ENCODE measurements at regions not wholly inside any gene's neighbourhood (a gene's known extent, or its start where the extent isn't known, plus 50 kb on each side); places are given as distances from the start of the nearest gene placed in this dataset.

GRCh38 chr6:115487331-115487730, 573.4 kb downstream of the FRK start:
- no peak overlapping the region for H3K27ac ChIP-seq (ENCODE audit: low read depth, low read length)
- no peaks in the 10 kb centered on the region for H3K27me3 ChIP-seq (replicated peaks in 1 of 4; ENCODE audit: control insufficient read depth in 3 of 4, extremely low read depth in 1 of 4, insufficient read depth in 3 of 4, low read length in 3 of 4)
- no peak overlapping the region for H4K8ac ChIP-seq (ENCODE audit: extremely low read depth, insufficient read depth, low read length)
- H3K9ac ChIP-seq (replicated peaks in 1 of 4; ENCODE audit: extremely low read depth in 1 of 4, low read depth in 3 of 4, low read length in 3 of 4): no peak overlapping the region
- no peak overlapping the region for H3K14ac ChIP-seq (ENCODE audit: insufficient read length)
- 92% methylated on average over 2 of the region's 2 CpGs; no CpG with 5 or more reads in 1 of the 2 experiments for whole genome bisulfite sequencing, 2 experiments (ENCODE audit: extremely low coverage in 1 of 2, insufficient coverage in 1 of 2, insufficient read length in 1 of 2, insufficient replicate concordance in 2 of 2, low coverage in 1 of 2, low lambda C conversion rate in 2 of 2, missing lambda C conversion rate in 1 of 2)
- H3K4me1 ChIP-seq (replicated peaks in 1 of 4; ENCODE audit: control insufficient read depth in 3 of 4, insufficient read depth in 4 of 4, low read length in 3 of 4): no peaks in the 10 kb centered on the region
- POLR2A ChIA-PET (ENCODE audit: partially characterized antibody): no interaction called here
- no peaks in the 10 kb centered on the region for H3K23me2 ChIP-seq (ENCODE audit: low read depth, low read length)
- H3K4ac ChIP-seq (replicated peaks; ENCODE audit: insufficient read length, low read depth, low read length): no peak overlapping the region
- no peak overlapping the region for H2BK15ac ChIP-seq (ENCODE audit: low read length)
- H2BK12ac ChIP-seq (ENCODE audit: low read depth, low read length): no peak overlapping the region
- FAIRE-seq: no peak
- TF ChIP-seq SAP30 (IDR thresholded peaks at IDR 0.05; ENCODE audit: insufficient read depth, insufficient replicate concordance, low read length) (no peak), E2F6 (IDR thresholded peaks at IDR 0.05) (no peak), NRF1 (IDR thresholded peaks at IDR 0.05; ENCODE audit: low read depth, low read length) (no peak), CHD2 (IDR thresholded peaks at IDR 0.05; ENCODE audit: low read length) (no peak), POLR2A (IDR thresholded peaks at IDR 0.05; ENCODE audit: control extremely low read depth in 1 of 2, low read depth in 2 of 2, low read length in 2 of 2) (no peak), SRF (IDR thresholded peaks at IDR 0.05; ENCODE audit: low read depth, low read length) (no peak), GTF2F1 (IDR thresholded peaks at IDR 0.05; ENCODE audit: borderline replicate concordance, low read depth, low read length) (no peak), SUZ12 (IDR thresholded peaks at IDR 0.05; ENCODE audit: low read length) (no peak), CBX8 (IDR thresholded peaks at IDR 0.05; ENCODE audit: borderline replicate concordance, low read depth, low read length) (no peak), SP2 (IDR thresholded peaks at IDR 0.05; ENCODE audit: low read length) (no peak), KDM1A (IDR thresholded peaks at IDR 0.05; ENCODE audit: borderline replicate concordance, low read length) (no peak)
- no peak for DNase-seq (ENCODE audit: low read depth in 1 of 2, low spot score in 2 of 2)
- CTCF ChIA-PET (ENCODE audit: partially characterized antibody): interaction anchor here (1.1 to 1.5 kb wide), 3 partner anchors 22 to 58 kb away, joined by 3 to 4 read pairs (median 3); no protein-coding TSS in a partner anchor
- no peak overlapping the region for H3K23ac ChIP-seq (ENCODE audit: insufficient read length)
- peaks cover 2 to 9% of the 10 kb centered on the region in 2 experiments; a peak in 2 of 4 replicates for H3K9me3 ChIP-seq (ENCODE audit: insufficient read depth in 2 of 2, low read depth in 1 of 2, low read length in 1 of 2)
- no peak overlapping the region for H3K4me2 ChIP-seq (ENCODE audit: insufficient read depth in 1 of 2, low read depth in 2 of 2, low read length in 2 of 2)
- H3K56ac ChIP-seq (replicated peaks; ENCODE audit: insufficient read length, low read depth, low read length): no peak overlapping the region
- H2BK120ac ChIP-seq (replicated peaks; ENCODE audit: low read depth, low read length): no peak overlapping the region
- no peak overlapping the region for H2AK5ac ChIP-seq (ENCODE audit: low read depth, low read length)
- H3K79me2 ChIP-seq (ENCODE audit: control insufficient read depth in 1 of 2, insufficient read depth in 2 of 2, low read length in 2 of 2): no peaks in the 10 kb centered on the region
- no peak overlapping the region for H3K18ac ChIP-seq (ENCODE audit: extremely low read depth, low read length)
- H2AFZ ChIP-seq (ENCODE audit: low read length): no peak overlapping the region
- no peak overlapping the region for H4K5ac ChIP-seq (ENCODE audit: insufficient read length, low read depth, low read length)
- H2BK20ac ChIP-seq (ENCODE audit: low read length): no peak overlapping the region
- no peaks in the 10 kb centered on the region for H4K20me1 ChIP-seq (replicated peaks in 1 of 2; ENCODE audit: control insufficient read depth in 1 of 2, insufficient read depth in 2 of 2, low read length in 2 of 2)
- no peaks in the 10 kb centered on the region for H3K79me1 ChIP-seq (ENCODE audit: low read depth, low read length)
- no peak overlapping the region for H4K91ac ChIP-seq (replicated peaks; ENCODE audit: insufficient read length, low read length)
- H2BK5ac ChIP-seq (ENCODE audit: low read depth, low read length): no peak overlapping the region
- no peak overlapping the region for H3K4me3 ChIP-seq (ENCODE audit: extremely low read depth in 1 of 4, insufficient read depth in 2 of 4, low read depth in 3 of 4, low read length in 4 of 4)
- H3K36me3 ChIP-seq (ENCODE audit: control insufficient read depth in 2 of 4, insufficient read depth in 4 of 4, low read length in 3 of 4): peaks cover 0 to 2% (median 0%) of the 10 kb centered on the region in 4 experiments; a peak in 1 of 8 replicates
